Neuron (in vitro differentiated cells): ENCODE measurements at regions not wholly inside any gene's neighbourhood (a gene's known extent, or its start where the extent isn't known, plus 50 kb on each side); places are given as distances from the start of the nearest gene placed in this dataset.

Source experiments
- H2AFZ ChIP-seq: one replicate; pipeline ENCODE4 v1.6.1; 2013; ENCODE audit warnings: low read depth, mild to moderate bottlenecking, inconsistent platforms, low read length, moderate library complexity
- H3K27me3 ChIP-seq: one replicate; pipeline ENCODE4 v1.6.1; 2013; ENCODE audit warnings: low read length; ENCODE audit not compliant: insufficient read depth
- H3K36me3 ChIP-seq: one replicate; pipeline ENCODE4 v1.6.1; 2013; ENCODE audit warnings: low read length; ENCODE audit not compliant: insufficient read depth
- H3K4me1 ChIP-seq: one replicate; pipeline ENCODE4 v1.6.1; 2013; ENCODE audit warnings: low read length; ENCODE audit not compliant: insufficient read depth
- H3K4me3 ChIP-seq: 2 replicates; pipeline ENCODE4 v1.5.1; 2013; ENCODE audit warnings: mild to moderate bottlenecking, low read length, moderate library complexity
- H3K9me3 ChIP-seq: one replicate; pipeline ENCODE4 v1.6.1; 2013; ENCODE audit warnings: low read length

DNA sequence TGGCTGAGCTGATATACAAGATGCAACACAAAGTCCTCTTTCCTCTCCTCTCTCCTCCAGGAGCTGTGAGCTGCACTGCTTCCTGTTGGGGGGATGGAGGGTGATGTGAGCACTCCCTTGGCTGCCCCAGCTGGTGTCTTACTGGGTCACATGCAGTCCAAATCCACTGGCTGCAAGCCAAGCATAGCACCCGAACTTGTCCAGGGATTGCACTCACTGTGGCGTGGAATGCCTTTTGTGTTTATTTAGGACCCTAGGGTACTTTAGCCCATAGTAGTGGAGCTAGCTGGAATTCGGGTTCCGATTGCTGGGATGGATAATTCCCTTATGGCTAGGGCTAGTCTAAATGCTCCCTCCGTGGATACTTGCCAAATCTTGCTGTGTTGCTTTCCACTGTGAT lies 424.9 kb upstream of the SYT1 start:
- H3K9me3 ChIP-seq, result no peaks in the 10 kb centered on the region
- no peak overlapping the region for H3K4me3 ChIP-seq
- no peaks in the 10 kb centered on the region for H3K27me3 ChIP-seq
- H3K36me3 ChIP-seq, result no peaks in the 10 kb centered on the region
- H3K4me1 ChIP-seq, result no peaks in the 10 kb centered on the region
- no peak overlapping the region for H2AFZ ChIP-seq

DNA sequence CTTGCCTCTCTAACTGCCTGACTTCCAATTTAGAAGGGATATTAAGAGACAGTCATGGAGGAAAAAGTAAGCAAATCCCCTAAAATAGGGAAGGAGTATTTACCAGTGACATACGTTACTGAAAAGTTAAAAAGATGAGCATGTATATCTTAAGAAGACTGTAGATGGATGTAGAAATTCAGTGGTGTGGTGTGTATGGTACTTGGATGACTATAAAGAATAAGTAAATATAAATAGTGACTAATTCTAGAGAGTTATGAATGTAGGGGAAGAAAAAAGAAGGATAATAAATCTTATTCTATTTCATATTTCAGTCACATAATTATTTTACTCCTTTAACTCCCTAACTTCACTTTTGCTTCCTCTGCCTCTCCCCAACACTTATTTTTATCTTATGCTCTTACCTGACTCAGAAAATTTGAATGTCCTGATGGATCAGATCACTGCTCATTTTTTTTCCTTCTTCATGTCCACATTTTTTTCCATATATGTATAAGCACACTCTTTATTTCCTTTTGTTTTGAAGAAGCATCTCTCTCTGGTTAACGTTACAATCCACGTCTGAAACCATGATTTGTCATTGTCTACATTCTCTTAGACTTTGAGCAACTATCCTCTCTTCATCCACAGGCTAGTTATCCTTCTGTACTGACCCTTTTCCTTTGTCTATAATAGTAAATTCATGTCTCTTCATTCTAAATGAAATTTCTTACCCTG lies 422.7 kb upstream of the SYT1 start:
- no peaks in the 10 kb centered on the region for H3K4me1 ChIP-seq
- H3K9me3 ChIP-seq, result no peaks in the 10 kb centered on the region
- no peak overlapping the region for H2AFZ ChIP-seq
- H3K4me3 ChIP-seq, result no peak overlapping the region
- no peaks in the 10 kb centered on the region for H3K36me3 ChIP-seq
- H3K27me3 ChIP-seq, result no peaks in the 10 kb centered on the region

DNA sequence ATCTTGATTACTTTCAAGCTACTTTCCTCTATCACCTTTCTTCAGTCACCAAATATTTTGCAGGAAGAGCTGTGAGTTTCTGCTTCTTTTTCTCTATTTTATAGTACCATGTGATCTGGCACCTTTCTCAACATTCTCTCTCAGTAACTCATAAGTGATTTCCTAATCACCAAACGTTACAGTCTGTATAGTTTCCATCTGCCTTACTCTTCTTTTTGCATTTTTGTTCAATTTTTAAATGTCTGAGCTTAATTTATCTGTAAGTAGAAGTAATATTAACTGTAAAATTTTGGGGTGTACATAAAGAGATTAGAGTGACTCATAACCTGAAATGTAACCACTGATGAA lies 422.1 kb upstream of the SYT1 start:
- H3K36me3 ChIP-seq, result no peaks in the 10 kb centered on the region
- no peak overlapping the region for H2AFZ ChIP-seq
- no peaks in the 10 kb centered on the region for H3K4me1 ChIP-seq
- H3K9me3 ChIP-seq, result no peaks in the 10 kb centered on the region
- H3K4me3 ChIP-seq, result no peak overlapping the region
- no peaks in the 10 kb centered on the region for H3K27me3 ChIP-seq

- Histone ChIP-seq H3K27me3 (no peaks in the 10 kb centered on the region), H3K4me1 (no peaks in the 10 kb centered on the region), H3K4me3 (no peak overlapping the region), H3K36me3 (no peaks in the 10 kb centered on the region), H3K9me3 (no peaks in the 10 kb centered on the region), H2AFZ (no peak overlapping the region)
Observed at GRCh38 chr12:78446555-78446954, 418.0 kb upstream of the SYT1 start.

- H3K4me3 ChIP-seq, result no peak overlapping the region
- H3K9me3 ChIP-seq, result no peaks in the 10 kb centered on the region
- H3K36me3 ChIP-seq, result no peaks in the 10 kb centered on the region
- no peak overlapping the region for H2AFZ ChIP-seq
- no peaks in the 10 kb centered on the region for H3K27me3 ChIP-seq
- H3K4me1 ChIP-seq, result no peaks in the 10 kb centered on the region
Observed at GRCh38 chr12:78447373-78447772, 417.2 kb upstream of the SYT1 start.

GRCh38 chr12:78448692-78449091 lies 415.9 kb upstream of the SYT1 start:
- Histone ChIP-seq H3K36me3 (no peaks in the 10 kb centered on the region), H2AFZ (no peak overlapping the region), H3K4me3 (no peak overlapping the region), H3K4me1 (no peaks in the 10 kb centered on the region), H3K27me3 (no peaks in the 10 kb centered on the region), H3K9me3 (no peaks in the 10 kb centered on the region)

GRCh38 chr12:78455991-78456390 lies 408.6 kb upstream of the SYT1 start:
- H2AFZ ChIP-seq, result no peak overlapping the region
- no peak overlapping the region for H3K4me3 ChIP-seq
- H3K36me3 ChIP-seq, result no peaks in the 10 kb centered on the region

DNA sequence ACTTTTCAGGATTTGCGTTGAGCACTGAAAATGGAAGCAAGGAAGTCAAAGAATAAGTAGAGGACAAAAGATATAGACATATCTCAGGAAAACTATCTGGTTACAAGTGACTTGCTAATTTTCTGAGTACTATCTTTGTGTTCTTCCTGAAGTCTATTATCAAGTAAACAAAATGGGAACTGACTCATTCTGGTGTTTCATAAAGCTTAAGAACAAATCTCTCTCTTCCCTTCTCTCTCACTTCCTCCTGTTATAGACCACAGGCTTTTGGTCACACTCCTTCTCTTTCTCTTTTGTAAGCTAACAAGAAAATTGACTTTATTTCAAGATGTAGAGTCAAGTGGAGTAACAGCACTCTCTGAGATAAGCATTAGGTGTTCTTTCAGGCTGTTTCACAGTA lies 406.6 kb upstream of the SYT1 start:
- no peaks in the 10 kb centered on the region for H3K27me3 ChIP-seq
- H3K4me1 ChIP-seq, result no peaks in the 10 kb centered on the region
- no peak overlapping the region for H2AFZ ChIP-seq
- no peaks in the 10 kb centered on the region for H3K9me3 ChIP-seq
- no peaks in the 10 kb centered on the region for H3K36me3 ChIP-seq
- H3K4me3 ChIP-seq, result no peak overlapping the region

More at GRCh38 chr12:78455991-78456390, 408.6 kb upstream of the SYT1 start:
- Histone ChIP-seq H3K4me1 (no peaks in the 10 kb centered on the region), H3K27me3 (no peaks in the 10 kb centered on the region), H3K9me3 (no peaks in the 10 kb centered on the region)

GRCh38 chr12:78470354-78471195 lies 394.0 kb upstream of the SYT1 start:
- H2AFZ ChIP-seq, result no peak overlapping the region
- H3K4me1 ChIP-seq, result no peaks in the 10 kb centered on the region
- no peaks in the 10 kb centered on the region for H3K36me3 ChIP-seq
- H3K27me3 ChIP-seq, result no peaks in the 10 kb centered on the region
- H3K9me3 ChIP-seq, result no peaks in the 10 kb centered on the region
- H3K4me3 ChIP-seq, result no peak overlapping the region

DNA sequence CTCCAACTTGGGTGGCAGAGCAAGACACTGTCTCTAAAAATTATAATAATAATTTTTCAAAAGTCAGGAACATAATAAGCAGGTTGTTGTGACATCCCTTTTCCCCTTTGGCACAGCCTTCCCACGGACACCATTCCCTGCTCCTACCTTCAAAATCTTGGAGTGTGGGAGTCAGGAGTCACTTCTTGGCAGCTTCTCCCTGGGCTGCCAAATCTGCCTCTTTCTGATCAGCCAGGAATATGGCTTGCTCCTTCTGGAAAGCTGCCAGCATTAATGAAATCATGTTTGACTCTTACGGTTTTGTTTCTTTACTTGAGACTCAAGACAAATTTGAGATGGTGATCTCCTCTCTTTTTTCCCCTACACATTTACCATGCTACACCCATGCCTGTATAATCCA lies 391.4 kb upstream of the SYT1 start:
- no peaks in the 10 kb centered on the region for H3K4me1 ChIP-seq
- H3K9me3 ChIP-seq, result no peaks in the 10 kb centered on the region
- no peak overlapping the region for H2AFZ ChIP-seq
- no peaks in the 10 kb centered on the region for H3K36me3 ChIP-seq
- H3K4me3 ChIP-seq, result no peak overlapping the region
- no peaks in the 10 kb centered on the region for H3K27me3 ChIP-seq

DNA sequence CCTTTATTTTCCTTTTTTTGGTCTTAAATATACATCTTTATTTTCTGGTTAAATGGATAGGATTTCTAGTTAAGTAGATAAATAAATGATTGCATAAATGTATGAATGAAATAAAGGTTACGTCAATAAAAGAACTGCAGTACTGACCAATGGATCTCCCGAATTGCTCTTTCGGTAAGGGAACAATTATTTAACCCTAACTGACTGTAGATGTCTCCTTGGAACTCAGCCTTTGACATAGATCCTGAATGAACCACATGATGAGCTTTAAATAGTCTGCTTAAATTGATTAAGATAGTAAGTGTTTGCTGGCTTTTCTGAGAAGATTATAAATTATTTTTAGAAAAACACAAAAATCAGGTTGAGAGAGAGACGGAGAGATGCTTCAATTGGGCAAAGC lies 391.0 kb upstream of the SYT1 start:
- H3K36me3 ChIP-seq, result no peaks in the 10 kb centered on the region
- H3K4me1 ChIP-seq, result no peaks in the 10 kb centered on the region
- no peak overlapping the region for H2AFZ ChIP-seq
- no peaks in the 10 kb centered on the region for H3K9me3 ChIP-seq
- no peak overlapping the region for H3K4me3 ChIP-seq
- no peaks in the 10 kb centered on the region for H3K27me3 ChIP-seq

DNA sequence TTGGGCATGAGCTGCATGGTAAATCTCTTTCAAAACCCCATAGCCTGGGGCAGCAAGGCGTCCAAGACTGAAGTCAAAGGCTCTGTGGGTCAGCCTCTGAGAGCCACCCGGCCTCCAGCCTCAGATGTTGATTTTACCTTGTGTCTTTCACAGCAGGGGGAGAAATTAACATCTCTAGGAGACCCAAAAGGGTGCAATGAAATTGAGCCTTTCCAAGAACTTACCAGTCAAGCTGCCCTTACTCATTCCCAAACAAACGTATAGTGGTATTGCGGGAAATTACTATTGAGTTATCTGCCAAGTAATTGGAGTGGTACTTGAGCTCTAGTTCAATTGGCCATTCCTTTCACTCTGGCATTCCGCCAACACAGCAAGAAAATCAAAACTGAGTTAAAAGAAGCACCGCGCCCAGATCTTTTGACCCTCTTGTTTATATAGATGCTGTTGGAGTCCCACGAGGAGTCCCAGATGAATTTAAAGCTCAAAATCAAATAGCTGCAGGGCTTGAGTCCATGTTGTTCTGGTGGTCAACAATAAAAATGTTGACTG lies 380.7 kb upstream of the SYT1 start:
- peaks cover 6% of the 10 kb centered on the region for H3K4me1 ChIP-seq
- no peaks in the 10 kb centered on the region for H3K27me3 ChIP-seq
- H3K36me3 ChIP-seq, result no peaks in the 10 kb centered on the region
- peaks cover 2% of the 10 kb centered on the region for H3K9me3 ChIP-seq
- H3K4me3 ChIP-seq, result no peak overlapping the region
- H2AFZ ChIP-seq, result no peak overlapping the region

- H3K4me3 ChIP-seq, result no peak overlapping the region
- no peaks in the 10 kb centered on the region for H3K36me3 ChIP-seq
- peaks cover 3% of the 10 kb centered on the region for H3K4me1 ChIP-seq
- no peak overlapping the region for H2AFZ ChIP-seq
- no peaks in the 10 kb centered on the region for H3K27me3 ChIP-seq
- H3K9me3 ChIP-seq, result peaks cover 2% of the 10 kb centered on the region
Observed at GRCh38 chr12:78489990-78490389, 374.6 kb upstream of the SYT1 start.
